Tongue (tissue), 1 donor: ENCODE measurements at regions not wholly inside any gene's neighbourhood (a gene's known extent, or its start where the extent isn't known, plus 50 kb on each side); places are given as distances from the start of the nearest gene placed in this dataset. TPM values are rescaled to one million over a fixed set of nuclear protein-coding genes. Genes with fewer than 3 reads are reported as not detected.

Source experiments
- small RNA-seq: library from RNA; depleted of rRNA; stranded (forward); fragments of <200 nt; gene quantifications from one replicate; pipeline ENCODE3, GENCODE V24; 2014; ENCODE audit warnings: low replicate concordance

Small RNAs in the stretch of these regions (small RNA-seq; reads per million reads assigned to genes)
- not detected for gene MIR1302-4
